ENCODE measurements at regions not wholly inside any gene's neighbourhood (a gene's known extent, or its start where the extent isn't known, plus 50 kb on each side); places are given as distances from the start of the nearest gene placed in this dataset.

DNA sequence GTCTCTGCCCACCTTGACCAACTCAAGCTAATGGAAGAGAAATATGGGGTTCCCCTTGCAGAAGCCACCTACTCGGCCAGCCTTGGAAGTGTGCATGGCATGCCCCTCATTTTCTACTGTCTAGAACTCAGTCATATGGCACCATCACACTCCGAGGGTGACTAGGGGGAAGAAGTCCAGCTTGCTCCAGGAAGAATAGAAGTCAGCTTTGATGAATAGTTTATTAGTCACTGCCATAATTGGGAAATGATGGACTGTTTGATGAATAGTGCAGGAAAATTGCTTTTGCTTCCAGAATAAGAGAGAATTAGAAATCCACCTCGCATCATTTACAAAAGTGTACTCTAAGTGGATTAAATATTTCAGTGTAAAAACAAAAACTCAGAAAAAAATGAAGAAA, 1030.6 kb downstream of the VRK1 start:
- TF ChIP-seq, protein P1, sequence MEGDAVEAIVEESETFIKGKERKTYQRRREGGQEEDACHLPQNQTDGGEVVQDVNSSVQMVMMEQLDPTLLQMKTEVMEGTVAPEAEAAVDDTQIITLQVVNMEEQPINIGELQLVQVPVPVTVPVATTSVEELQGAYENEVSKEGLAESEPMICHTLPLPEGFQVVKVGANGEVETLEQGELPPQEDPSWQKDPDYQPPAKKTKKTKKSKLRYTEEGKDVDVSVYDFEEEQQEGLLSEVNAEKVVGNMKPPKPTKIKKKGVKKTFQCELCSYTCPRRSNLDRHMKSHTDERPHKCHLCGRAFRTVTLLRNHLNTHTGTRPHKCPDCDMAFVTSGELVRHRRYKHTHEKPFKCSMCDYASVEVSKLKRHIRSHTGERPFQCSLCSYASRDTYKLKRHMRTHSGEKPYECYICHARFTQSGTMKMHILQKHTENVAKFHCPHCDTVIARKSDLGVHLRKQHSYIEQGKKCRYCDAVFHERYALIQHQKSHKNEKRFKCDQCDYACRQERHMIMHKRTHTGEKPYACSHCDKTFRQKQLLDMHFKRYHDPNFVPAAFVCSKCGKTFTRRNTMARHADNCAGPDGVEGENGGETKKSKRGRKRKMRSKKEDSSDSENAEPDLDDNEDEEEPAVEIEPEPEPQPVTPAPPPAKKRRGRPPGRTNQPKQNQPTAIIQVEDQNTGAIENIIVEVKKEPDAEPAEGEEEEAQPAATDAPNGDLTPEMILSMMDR (conservative IDR thresholded peaks at IDR 0.05) = no peak
- no peak for TF ChIP-seq ZFX (IDR thresholded peaks at IDR 0.05)
